ENCODE measurements at regions not wholly inside any gene's neighbourhood (a gene's known extent, or its start where the extent isn't known, plus 50 kb on each side); places are given as distances from the start of the nearest gene placed in this dataset.

DNA sequence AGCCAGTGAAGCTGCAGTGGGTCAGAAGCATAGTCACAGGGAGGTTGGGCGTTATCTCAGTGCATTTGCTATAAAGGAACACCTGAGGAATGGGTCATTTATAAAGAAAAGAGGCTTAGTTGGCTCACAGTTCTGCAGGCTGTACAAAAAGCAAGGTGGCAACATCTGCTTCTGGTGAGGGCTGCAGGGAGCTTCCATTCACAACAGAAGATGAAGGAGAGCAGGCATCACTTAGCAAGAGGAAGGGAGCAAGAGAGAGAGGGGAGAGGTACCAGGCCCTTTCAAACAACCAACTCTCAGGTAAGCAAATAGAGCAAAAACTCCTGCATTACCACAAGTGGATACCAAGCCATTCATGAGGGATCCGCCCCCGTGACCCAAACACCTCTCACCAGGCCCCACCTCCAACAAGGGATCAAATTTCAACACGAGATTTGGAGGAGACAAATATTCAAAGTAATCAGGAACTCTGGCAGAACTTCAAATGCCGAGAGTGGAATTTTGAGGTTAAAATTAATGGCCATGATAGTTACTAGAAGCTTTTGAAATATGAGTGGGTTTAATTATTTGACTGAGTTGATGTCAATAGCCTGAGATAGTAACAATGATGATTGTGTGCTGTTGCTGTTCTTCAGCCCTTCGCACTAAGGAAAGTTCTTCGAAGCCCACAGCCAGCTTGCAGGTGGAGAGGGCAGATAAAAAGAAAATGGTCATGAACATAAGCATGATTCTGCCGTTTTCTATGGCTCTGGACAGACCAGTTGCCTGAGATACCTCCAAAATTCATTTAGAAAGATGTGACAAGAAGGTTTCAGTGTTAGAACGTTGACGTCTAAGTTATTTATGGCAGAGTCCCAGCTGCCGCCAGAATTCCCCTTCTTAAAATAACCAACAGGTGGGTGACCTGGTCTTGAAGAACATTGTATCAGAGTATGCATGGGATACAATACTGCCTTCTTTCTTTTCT, 55.3 kb upstream of the ADTRP start:
- H3K4me3 ChIP-seq (ENCODE audit: low read depth, low read length) = no peak overlapping the region
- TF ChIP-seq, protein P1, sequence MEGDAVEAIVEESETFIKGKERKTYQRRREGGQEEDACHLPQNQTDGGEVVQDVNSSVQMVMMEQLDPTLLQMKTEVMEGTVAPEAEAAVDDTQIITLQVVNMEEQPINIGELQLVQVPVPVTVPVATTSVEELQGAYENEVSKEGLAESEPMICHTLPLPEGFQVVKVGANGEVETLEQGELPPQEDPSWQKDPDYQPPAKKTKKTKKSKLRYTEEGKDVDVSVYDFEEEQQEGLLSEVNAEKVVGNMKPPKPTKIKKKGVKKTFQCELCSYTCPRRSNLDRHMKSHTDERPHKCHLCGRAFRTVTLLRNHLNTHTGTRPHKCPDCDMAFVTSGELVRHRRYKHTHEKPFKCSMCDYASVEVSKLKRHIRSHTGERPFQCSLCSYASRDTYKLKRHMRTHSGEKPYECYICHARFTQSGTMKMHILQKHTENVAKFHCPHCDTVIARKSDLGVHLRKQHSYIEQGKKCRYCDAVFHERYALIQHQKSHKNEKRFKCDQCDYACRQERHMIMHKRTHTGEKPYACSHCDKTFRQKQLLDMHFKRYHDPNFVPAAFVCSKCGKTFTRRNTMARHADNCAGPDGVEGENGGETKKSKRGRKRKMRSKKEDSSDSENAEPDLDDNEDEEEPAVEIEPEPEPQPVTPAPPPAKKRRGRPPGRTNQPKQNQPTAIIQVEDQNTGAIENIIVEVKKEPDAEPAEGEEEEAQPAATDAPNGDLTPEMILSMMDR (IDR thresholded peaks at IDR 0.05; ENCODE audit: insufficient read depth, low read depth, low read length) = no peak
- no peak for DNase-seq (ENCODE audit: low read depth)

DNA sequence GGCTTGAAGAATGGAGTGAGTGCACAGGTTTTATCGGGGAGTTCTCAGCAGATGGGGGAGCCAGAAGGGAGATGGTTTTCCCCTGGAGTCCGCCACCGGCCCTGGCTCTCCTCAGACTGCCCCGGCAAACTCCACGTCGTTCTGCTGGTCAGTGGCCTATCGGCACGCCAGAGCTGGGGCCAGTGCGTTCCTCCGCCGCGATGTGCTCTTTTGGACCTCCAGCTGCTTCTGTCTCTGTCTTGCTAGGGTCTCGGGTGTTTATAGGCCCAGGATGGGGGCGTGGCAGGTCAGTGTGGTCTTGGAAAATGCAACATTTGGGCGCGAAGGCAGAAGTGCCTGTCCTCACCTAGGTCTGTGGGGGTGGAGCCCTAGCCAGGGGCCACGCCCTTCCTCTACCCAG, 53.0 kb upstream of the ADTRP start:
- no peak overlapping the region for H3K4me3 ChIP-seq (ENCODE audit: low read depth, low read length)
- TF ChIP-seq, protein P1 (IDR thresholded peaks at IDR 0.05; ENCODE audit: insufficient read depth, low read depth, low read length) = no peak
- DNase-seq (ENCODE audit: low read depth) = no peak

DNA sequence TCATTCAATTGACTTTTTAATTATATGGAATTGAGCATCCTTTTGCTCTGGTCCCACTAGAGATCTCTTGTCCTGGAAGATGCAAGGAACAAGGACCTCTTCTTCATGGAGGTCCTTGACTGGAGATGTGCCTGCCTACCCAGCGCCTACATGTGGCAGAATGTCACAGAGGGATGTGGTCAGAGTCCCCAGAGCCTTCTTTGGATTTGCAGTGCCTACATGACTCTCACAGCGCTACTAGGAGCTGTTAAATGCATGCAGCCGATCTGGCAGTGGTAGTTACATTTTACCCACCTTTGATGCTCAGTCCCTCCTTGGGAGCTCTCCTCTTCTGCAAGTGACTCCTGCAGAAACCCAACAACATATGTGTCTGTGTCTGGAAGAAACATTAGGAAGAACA, 51.9 kb upstream of the ADTRP start:
- TF ChIP-seq, protein P1 (IDR thresholded peaks at IDR 0.05; ENCODE audit: insufficient read depth, low read depth, low read length) = no peak
- H3K4me3 ChIP-seq (ENCODE audit: low read depth, low read length) = no peak overlapping the region
- DNase-seq (ENCODE audit: low read depth) = no peak

DNA sequence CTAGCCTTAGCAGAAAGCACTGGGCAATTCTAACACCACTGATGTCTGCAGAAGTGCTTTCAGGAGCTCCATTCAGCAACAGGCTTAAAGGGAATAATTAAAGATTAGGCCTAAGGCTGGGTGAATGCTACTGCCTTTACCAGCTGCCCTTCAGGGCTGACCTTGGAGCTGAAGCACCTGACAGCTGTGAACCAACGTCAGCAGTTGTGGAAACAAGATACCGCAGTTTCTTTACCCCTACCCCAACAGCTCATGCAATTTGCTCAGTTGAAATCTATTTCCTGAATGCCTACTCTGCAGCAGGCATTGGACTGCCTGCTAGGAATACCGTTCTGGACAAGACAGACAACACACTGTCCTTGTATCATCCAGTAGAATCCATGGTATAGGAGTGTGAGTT, 51.5 kb upstream of the ADTRP start:
- H3K4me3 ChIP-seq (ENCODE audit: low read depth, low read length) = no peak overlapping the region
- TF ChIP-seq, protein P1 (IDR thresholded peaks at IDR 0.05; ENCODE audit: insufficient read depth, low read depth, low read length) = no peak
- peak; percentile 15 for DNase-seq (ENCODE audit: low read depth)

DNA sequence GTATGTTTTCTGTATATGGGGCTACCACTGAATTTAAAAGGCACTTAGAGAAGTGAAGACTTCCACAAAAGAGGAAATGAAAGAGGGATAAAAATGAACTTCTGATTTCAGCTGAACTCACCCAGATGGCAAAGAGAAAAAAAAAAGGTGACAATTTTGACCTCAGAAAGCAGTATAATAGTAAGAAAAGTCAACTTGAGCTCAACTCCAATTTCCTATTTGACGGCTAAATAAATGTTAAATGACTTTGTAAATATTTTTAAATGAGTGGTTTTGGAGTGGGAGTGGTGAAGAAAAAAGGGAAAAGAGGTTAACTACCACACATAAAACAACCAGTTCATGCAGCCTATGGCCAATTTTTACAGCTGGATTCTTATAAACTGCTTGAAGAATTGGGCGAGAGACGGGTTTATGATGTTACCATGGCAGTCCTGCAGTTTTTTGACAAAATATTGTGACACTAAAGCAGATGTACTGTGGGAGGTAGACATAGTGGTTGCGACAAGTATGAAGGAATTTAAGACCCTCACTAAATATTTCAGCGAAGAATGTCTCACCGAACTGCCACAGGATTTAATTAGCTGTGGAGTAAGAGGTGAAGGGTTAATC, 49.8 kb upstream of the ADTRP start:
- peak; percentile 84 for DNase-seq (ENCODE audit: low read depth)
- H3K4me3 ChIP-seq (ENCODE audit: low read depth, low read length) = no peak overlapping the region

More for the DNA sequence above, 49.8 kb upstream of the ADTRP start:
- TF ChIP-seq, protein P1 (IDR thresholded peaks at IDR 0.05; ENCODE audit: insufficient read depth, low read depth, low read length) = no peak
